ENCODE measurements at regions not wholly inside any gene's neighbourhood (a gene's known extent, or its start where the extent isn't known, plus 50 kb on each side); places are given as distances from the start of the nearest gene placed in this dataset.

DNA sequence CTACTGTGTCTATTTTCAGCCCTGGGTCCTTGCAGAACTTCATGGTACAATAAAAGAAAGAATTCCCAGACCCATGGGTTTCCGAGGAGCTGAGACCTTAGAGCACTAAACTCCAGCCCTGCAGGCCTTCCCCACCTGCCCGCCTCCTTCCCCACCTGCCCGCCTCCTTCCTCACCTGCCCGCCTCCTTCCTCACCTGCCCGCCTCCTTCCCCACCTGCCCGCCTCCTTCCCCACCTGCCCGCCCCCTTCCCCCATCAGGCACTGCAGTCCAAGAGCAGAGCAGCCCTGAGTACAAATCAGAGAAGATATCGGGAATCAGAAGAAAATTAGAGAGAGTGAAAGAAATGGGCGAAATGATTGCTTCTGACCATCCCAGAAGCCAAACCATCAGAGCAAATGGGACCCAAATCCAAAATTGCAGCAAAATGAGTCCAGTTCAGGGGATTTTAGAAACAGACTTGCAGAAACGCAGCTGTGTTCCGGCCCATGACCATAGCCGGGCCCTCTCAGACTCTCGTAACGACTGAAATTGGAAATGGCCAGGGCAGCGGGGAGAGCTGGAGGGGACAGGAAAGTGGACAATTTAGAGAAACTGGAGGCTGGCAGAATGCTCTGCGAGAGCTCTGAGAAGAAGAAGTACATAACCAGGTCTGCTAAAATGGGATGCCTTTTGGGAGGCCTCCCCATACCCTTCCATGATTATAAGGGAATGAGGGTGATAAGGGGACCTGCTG is 568.4 kb downstream of the TCERG1L start:
- Histone ChIP-seq H3K27ac (no peak overlapping the region), H3K36me3 (no peaks in the 10 kb centered on the region), H3K27me3 (no peaks in the 10 kb centered on the region), H3K9me3 (no peaks in the 10 kb centered on the region), H3K4me1 (ENCODE audit: control insufficient read depth in 1 of 2, insufficient read depth in 1 of 2, low read depth in 1 of 2, low read length in 1 of 2) (no peaks in the 10 kb centered on the region), H3K4me3 (ENCODE audit: low read depth in 1 of 2, low read length in 1 of 2) (no peak overlapping the region)
- TF ChIP-seq, protein P1, sequence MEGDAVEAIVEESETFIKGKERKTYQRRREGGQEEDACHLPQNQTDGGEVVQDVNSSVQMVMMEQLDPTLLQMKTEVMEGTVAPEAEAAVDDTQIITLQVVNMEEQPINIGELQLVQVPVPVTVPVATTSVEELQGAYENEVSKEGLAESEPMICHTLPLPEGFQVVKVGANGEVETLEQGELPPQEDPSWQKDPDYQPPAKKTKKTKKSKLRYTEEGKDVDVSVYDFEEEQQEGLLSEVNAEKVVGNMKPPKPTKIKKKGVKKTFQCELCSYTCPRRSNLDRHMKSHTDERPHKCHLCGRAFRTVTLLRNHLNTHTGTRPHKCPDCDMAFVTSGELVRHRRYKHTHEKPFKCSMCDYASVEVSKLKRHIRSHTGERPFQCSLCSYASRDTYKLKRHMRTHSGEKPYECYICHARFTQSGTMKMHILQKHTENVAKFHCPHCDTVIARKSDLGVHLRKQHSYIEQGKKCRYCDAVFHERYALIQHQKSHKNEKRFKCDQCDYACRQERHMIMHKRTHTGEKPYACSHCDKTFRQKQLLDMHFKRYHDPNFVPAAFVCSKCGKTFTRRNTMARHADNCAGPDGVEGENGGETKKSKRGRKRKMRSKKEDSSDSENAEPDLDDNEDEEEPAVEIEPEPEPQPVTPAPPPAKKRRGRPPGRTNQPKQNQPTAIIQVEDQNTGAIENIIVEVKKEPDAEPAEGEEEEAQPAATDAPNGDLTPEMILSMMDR (IDR thresholded peaks at IDR 0.05), result no peak

DNA sequence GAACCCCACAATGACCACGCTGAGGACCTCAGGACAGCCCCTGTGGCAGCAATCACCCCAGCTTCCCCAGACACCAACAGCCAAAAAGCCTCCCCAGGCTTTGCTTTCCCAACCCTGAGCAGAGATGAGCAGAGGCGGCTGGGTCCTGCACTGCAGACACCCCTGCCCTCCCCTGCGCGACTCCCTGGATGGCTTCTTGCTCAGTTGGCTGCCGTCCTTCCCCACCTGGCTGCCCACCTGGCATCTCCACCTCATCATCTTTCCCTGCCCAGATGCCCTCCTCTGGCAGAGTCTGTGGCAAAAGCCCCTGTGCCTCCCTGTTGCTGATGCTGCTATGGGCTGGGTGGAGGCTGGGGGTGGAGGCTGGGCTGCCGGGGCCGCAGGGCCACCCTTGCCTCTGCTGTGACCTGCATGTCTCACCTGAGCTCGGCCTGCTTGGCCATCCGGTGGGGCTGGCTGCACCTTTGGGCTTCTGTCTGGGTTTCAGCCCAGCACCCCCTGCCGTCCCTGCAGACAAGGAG is 567.7 kb downstream of the TCERG1L start:
- H3K4me3 ChIP-seq (ENCODE audit: low read depth in 1 of 2, low read length in 1 of 2), result no peak overlapping the region
- no peaks in the 10 kb centered on the region for H3K36me3 ChIP-seq
- no peaks in the 10 kb centered on the region for H3K4me1 ChIP-seq (ENCODE audit: control insufficient read depth in 1 of 2, insufficient read depth in 1 of 2, low read depth in 1 of 2, low read length in 1 of 2)
- TF ChIP-seq, protein P1 (IDR thresholded peaks at IDR 0.05), result no peak
- H3K9me3 ChIP-seq, result no peaks in the 10 kb centered on the region
- no peaks in the 10 kb centered on the region for H3K27me3 ChIP-seq
- no peak overlapping the region for H3K27ac ChIP-seq

DNA sequence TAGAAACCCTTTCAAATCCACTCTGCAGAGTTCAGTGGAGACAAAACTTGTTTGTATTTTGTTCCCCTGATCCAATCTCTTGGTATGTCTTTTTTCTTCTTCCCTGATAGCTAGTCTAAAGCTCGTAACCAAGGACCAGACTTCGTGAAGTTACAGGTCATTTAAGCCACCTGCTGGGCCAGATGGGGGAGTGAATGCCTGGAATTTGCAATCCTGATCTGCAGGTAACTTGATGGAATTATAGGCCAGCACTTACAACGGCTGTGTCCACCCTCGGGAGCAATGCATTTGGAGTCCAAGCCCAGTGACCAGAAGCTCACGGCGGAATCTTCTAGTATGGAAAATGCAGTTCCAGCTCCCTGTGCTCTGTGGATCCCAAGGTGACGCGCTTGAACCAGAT is 566.9 kb downstream of the TCERG1L start:
- Histone ChIP-seq H3K9me3 (no peaks in the 10 kb centered on the region), H3K4me1 (ENCODE audit: control insufficient read depth in 1 of 2, insufficient read depth in 1 of 2, low read depth in 1 of 2, low read length in 1 of 2) (no peaks in the 10 kb centered on the region), H3K4me3 (ENCODE audit: low read depth in 1 of 2, low read length in 1 of 2) (no peak overlapping the region), H3K36me3 (no peaks in the 10 kb centered on the region), H3K27ac (no peak overlapping the region), H3K27me3 (no peaks in the 10 kb centered on the region)
- TF ChIP-seq, protein P1 (IDR thresholded peaks at IDR 0.05), result no peak

DNA sequence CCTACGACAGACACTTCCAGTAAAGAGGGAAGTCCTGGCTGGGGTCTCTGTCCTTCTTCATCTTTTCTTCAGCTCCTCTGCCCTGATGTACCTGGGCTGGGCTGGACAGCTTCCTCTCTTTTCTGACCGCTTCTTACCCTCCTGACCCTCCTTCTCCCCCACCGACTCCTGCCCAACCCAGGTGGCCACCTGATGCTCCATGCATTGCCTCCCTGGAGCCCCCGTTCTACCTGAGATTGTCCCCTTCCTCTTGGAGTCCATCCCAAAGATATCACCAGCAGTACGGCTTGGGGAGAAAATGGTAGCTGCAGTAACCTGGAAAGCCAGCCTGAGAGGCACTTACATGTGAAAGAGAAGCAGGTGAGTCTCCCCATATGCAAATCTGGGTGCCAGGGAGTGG is 566.3 kb downstream of the TCERG1L start:
- no peak overlapping the region for H3K4me3 ChIP-seq (ENCODE audit: low read depth in 1 of 2, low read length in 1 of 2)
- no peaks in the 10 kb centered on the region for H3K27me3 ChIP-seq
- no peaks in the 10 kb centered on the region for H3K9me3 ChIP-seq
- TF ChIP-seq, protein P1 (IDR thresholded peaks at IDR 0.05), result no peak
- H3K4me1 ChIP-seq (ENCODE audit: control insufficient read depth in 1 of 2, insufficient read depth in 1 of 2, low read depth in 1 of 2, low read length in 1 of 2), result no peaks in the 10 kb centered on the region
- no peak overlapping the region for H3K27ac ChIP-seq
- no peaks in the 10 kb centered on the region for H3K36me3 ChIP-seq

DNA sequence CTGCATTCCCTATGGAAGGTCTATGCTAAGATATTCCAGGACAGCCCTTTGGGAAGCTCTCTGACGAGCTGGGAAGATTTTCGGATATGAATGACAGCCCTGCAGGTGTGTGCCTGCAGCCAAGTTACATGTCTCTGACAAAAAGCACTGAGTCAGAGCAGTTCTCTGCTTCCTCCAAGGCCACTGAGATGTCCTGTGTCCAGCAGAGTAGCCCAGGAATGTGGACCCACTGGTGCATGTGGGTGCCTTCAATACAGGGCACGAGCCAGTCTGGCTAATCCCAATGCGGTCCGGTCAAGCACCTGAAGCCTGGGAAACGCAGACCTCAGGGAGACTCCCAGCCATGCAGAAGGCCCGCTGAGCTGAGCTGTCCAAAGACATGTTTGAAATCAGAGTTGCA is 565.7 kb downstream of the TCERG1L start:
- H3K4me3 ChIP-seq (ENCODE audit: low read depth in 1 of 2, low read length in 1 of 2), result no peak overlapping the region
- H3K27me3 ChIP-seq, result no peaks in the 10 kb centered on the region
- no peak overlapping the region for H3K27ac ChIP-seq
- H3K4me1 ChIP-seq (ENCODE audit: control insufficient read depth in 1 of 2, insufficient read depth in 1 of 2, low read depth in 1 of 2, low read length in 1 of 2), result no peaks in the 10 kb centered on the region
- no peaks in the 10 kb centered on the region for H3K9me3 ChIP-seq
- no peaks in the 10 kb centered on the region for H3K36me3 ChIP-seq
- TF ChIP-seq, protein P1 (IDR thresholded peaks at IDR 0.05), result no peak
